ENCODE measurements at regions not wholly inside any gene's neighbourhood (a gene's known extent, or its start where the extent isn't known, plus 50 kb on each side); places are given as distances from the start of the nearest gene placed in this dataset.

GRCh38 chr14:105899071-105899641 lies 372.8 kb downstream of the TMEM121 start:
- no peak for DNase-seq

GRCh38 chr14:105899657-105900397 lies 373.4 kb downstream of the TMEM121 start:
- Histone ChIP-seq H2BK5ac (ENCODE audit: low read depth, low read length, poor library complexity) (no peak overlapping the region), H3K23ac (ENCODE audit: low read length) (no peak overlapping the region), H4K91ac (ENCODE audit: low read depth, low read length) (no peak overlapping the region), H3K27me3 (ENCODE audit: insufficient read depth, low read length) (no peaks in the 10 kb centered on the region), H3K4ac (ENCODE audit: low read depth, low read length) (no peak overlapping the region), H3K4me1 (ENCODE audit: control insufficient read depth in 1 of 2, insufficient read depth in 2 of 2, low read length in 2 of 2) (no peaks in the 10 kb centered on the region), H4K8ac (ENCODE audit: low read depth, low read length) (no peak overlapping the region), H3K9ac (ENCODE audit: low read length) (no peak overlapping the region), H3K79me1 (ENCODE audit: low read length) (no peaks in the 10 kb centered on the region), H3K14ac (ENCODE audit: low read length) (no peak overlapping the region), H3K36me3 (ENCODE audit: control insufficient read depth in 1 of 2, insufficient read depth in 2 of 2, low read length in 2 of 2) (no peaks in the 10 kb centered on the region), H2AFZ (ENCODE audit: insufficient read depth, low read length, poor library complexity) (no peak overlapping the region), H3K79me2 (ENCODE audit: control insufficient read depth, insufficient read depth, low read length, poor library complexity) (no peaks in the 10 kb centered on the region), H3K9me3 (ENCODE audit: insufficient read depth, low read depth, low read length) (peaks cover 86% of the 10 kb centered on the region), H2BK12ac (ENCODE audit: low read length) (no peak overlapping the region), H4K12ac (ENCODE audit: low read depth, low read length) (no peak overlapping the region), H3K4me3 (ENCODE audit: low read depth, low read length) (no peak overlapping the region), H2BK120ac (ENCODE audit: insufficient read depth, low read length, poor library complexity) (no peak overlapping the region), H3K4me2 (ENCODE audit: low read length) (no peak overlapping the region), H2AK5ac (ENCODE audit: low read length) (no peak overlapping the region), H3K27ac (ENCODE audit: low read depth, low read length) (no peak overlapping the region), H3K18ac (ENCODE audit: low read length) (no peak overlapping the region)
- no CpG with 5 or more reads among the region's 11 CpGs for WGBS (ENCODE audit: extremely low coverage, insufficient coverage, insufficient read length)
- no peak for DNase-seq

More at GRCh38 chr14:105899071-105899641, 372.8 kb downstream of the TMEM121 start:
- Histone ChIP-seq H3K4ac (ENCODE audit: low read depth, low read length) (no peak overlapping the region), H4K91ac (ENCODE audit: low read depth, low read length) (no peak overlapping the region), H4K8ac (ENCODE audit: low read depth, low read length) (no peak overlapping the region), H3K18ac (ENCODE audit: low read length) (no peak overlapping the region), H3K79me2 (ENCODE audit: control insufficient read depth, insufficient read depth, low read length, poor library complexity) (no peaks in the 10 kb centered on the region), H2BK5ac (ENCODE audit: low read depth, low read length, poor library complexity) (no peak overlapping the region), H3K4me1 (ENCODE audit: control insufficient read depth in 1 of 2, insufficient read depth in 2 of 2, low read length in 2 of 2) (no peaks in the 10 kb centered on the region), H3K27me3 (ENCODE audit: insufficient read depth, low read length) (no peaks in the 10 kb centered on the region), H3K4me2 (ENCODE audit: low read length) (no peak overlapping the region), H2AK5ac (ENCODE audit: low read length) (no peak overlapping the region), H3K36me3 (ENCODE audit: control insufficient read depth in 1 of 2, insufficient read depth in 2 of 2, low read length in 2 of 2) (no peaks in the 10 kb centered on the region), H2AFZ (ENCODE audit: insufficient read depth, low read length, poor library complexity) (no peak overlapping the region), H4K12ac (ENCODE audit: low read depth, low read length) (no peak overlapping the region), H2BK12ac (ENCODE audit: low read length) (no peak overlapping the region), H3K9ac (ENCODE audit: low read length) (no peak overlapping the region), H3K27ac (ENCODE audit: low read depth, low read length) (no peak overlapping the region), H3K23ac (ENCODE audit: low read length) (no peak overlapping the region), H2BK120ac (ENCODE audit: insufficient read depth, low read length, poor library complexity) (no peak overlapping the region), H3K9me3 (ENCODE audit: insufficient read depth, low read depth, low read length) (peaks cover 85% of the 10 kb centered on the region), H3K79me1 (ENCODE audit: low read length) (no peaks in the 10 kb centered on the region), H3K14ac (ENCODE audit: low read length) (no peak overlapping the region), H3K4me3 (ENCODE audit: low read depth, low read length) (no peak overlapping the region)
- WGBS (ENCODE audit: extremely low coverage, insufficient coverage, insufficient read length): no CpG with 5 or more reads among the region's 9 CpGs

- Histone ChIP-seq H4K91ac (ENCODE audit: low read depth, low read length) (no peak overlapping the region), H2AK5ac (ENCODE audit: low read length) (no peak overlapping the region), H3K4me2 (ENCODE audit: low read length) (no peak overlapping the region), H4K12ac (ENCODE audit: low read depth, low read length) (no peak overlapping the region), H3K9me3 (ENCODE audit: insufficient read depth, low read depth, low read length) (peaks cover 86% of the 10 kb centered on the region), H3K18ac (ENCODE audit: low read length) (no peak overlapping the region), H3K4me1 (ENCODE audit: control insufficient read depth in 1 of 2, insufficient read depth in 2 of 2, low read length in 2 of 2) (no peaks in the 10 kb centered on the region), H3K14ac (ENCODE audit: low read length) (no peak overlapping the region), H2BK12ac (ENCODE audit: low read length) (no peak overlapping the region), H3K9ac (ENCODE audit: low read length) (no peak overlapping the region), H2BK120ac (ENCODE audit: insufficient read depth, low read length, poor library complexity) (no peak overlapping the region), H2AFZ (ENCODE audit: insufficient read depth, low read length, poor library complexity) (no peak overlapping the region), H3K27me3 (ENCODE audit: insufficient read depth, low read length) (no peaks in the 10 kb centered on the region), H3K36me3 (ENCODE audit: control insufficient read depth in 1 of 2, insufficient read depth in 2 of 2, low read length in 2 of 2) (no peaks in the 10 kb centered on the region), H2BK5ac (ENCODE audit: low read depth, low read length, poor library complexity) (no peak overlapping the region), H3K79me2 (ENCODE audit: control insufficient read depth, insufficient read depth, low read length, poor library complexity) (no peaks in the 10 kb centered on the region), H3K79me1 (ENCODE audit: low read length) (no peaks in the 10 kb centered on the region), H4K8ac (ENCODE audit: low read depth, low read length) (no peak overlapping the region), H3K4ac (ENCODE audit: low read depth, low read length) (no peak overlapping the region), H3K27ac (ENCODE audit: low read depth, low read length) (no peak overlapping the region), H3K23ac (ENCODE audit: low read length) (no peak overlapping the region), H3K4me3 (ENCODE audit: low read depth, low read length) (no peak overlapping the region)
- WGBS (ENCODE audit: extremely low coverage, insufficient coverage, insufficient read length): no CpG with 5 or more reads among the region's 30 CpGs
- no peak for DNase-seq
Observed at GRCh38 chr14:105900398-105901160, 374.2 kb downstream of the TMEM121 start.

GRCh38 chr14:105901226-105901625 lies 374.8 kb downstream of the TMEM121 start:
- no peak overlapping the region for H3K27ac ChIP-seq (ENCODE audit: low read depth, low read length)
- H3K23ac ChIP-seq (ENCODE audit: low read length): no peak overlapping the region
- H4K8ac ChIP-seq (ENCODE audit: low read depth, low read length): no peak overlapping the region
- no peak overlapping the region for H3K9ac ChIP-seq (ENCODE audit: low read length)
- no peak for DNase-seq
- H2BK12ac ChIP-seq (ENCODE audit: low read length): no peak overlapping the region
- H3K79me1 ChIP-seq (ENCODE audit: low read length): no peaks in the 10 kb centered on the region
- H3K18ac ChIP-seq (ENCODE audit: low read length): no peak overlapping the region
- H4K12ac ChIP-seq (ENCODE audit: low read depth, low read length): no peak overlapping the region
- no peak overlapping the region for H2AFZ ChIP-seq (ENCODE audit: insufficient read depth, low read length, poor library complexity)
- no peak overlapping the region for H2BK120ac ChIP-seq (ENCODE audit: insufficient read depth, low read length, poor library complexity)
- no peak overlapping the region for H3K4me3 ChIP-seq (ENCODE audit: low read depth, low read length)
- H3K14ac ChIP-seq (ENCODE audit: low read length): no peak overlapping the region
- no peak overlapping the region for H4K91ac ChIP-seq (ENCODE audit: low read depth, low read length)
- no peak overlapping the region for H3K4ac ChIP-seq (ENCODE audit: low read depth, low read length)
- no peaks in the 10 kb centered on the region for H3K27me3 ChIP-seq (ENCODE audit: insufficient read depth, low read length)
- no peaks in the 10 kb centered on the region for H3K79me2 ChIP-seq (ENCODE audit: control insufficient read depth, insufficient read depth, low read length, poor library complexity)
- no peak overlapping the region for H3K4me2 ChIP-seq (ENCODE audit: low read length)
- H2AK5ac ChIP-seq (ENCODE audit: low read length): no peak overlapping the region
- no CpG with 5 or more reads among the region's 10 CpGs for WGBS (ENCODE audit: extremely low coverage, insufficient coverage, insufficient read length)
- no peaks in the 10 kb centered on the region for H3K4me1 ChIP-seq (ENCODE audit: control insufficient read depth in 1 of 2, insufficient read depth in 2 of 2, low read length in 2 of 2)
- no peaks in the 10 kb centered on the region for H3K36me3 ChIP-seq (ENCODE audit: control insufficient read depth in 1 of 2, insufficient read depth in 2 of 2, low read length in 2 of 2)
- no peak overlapping the region for H2BK5ac ChIP-seq (ENCODE audit: low read depth, low read length, poor library complexity)
- H3K9me3 ChIP-seq (ENCODE audit: insufficient read depth, low read depth, low read length): peaks cover 81% of the 10 kb centered on the region
